ENCODE measurements at regions not wholly inside any gene's neighbourhood (a gene's known extent, or its start where the extent isn't known, plus 50 kb on each side); places are given as distances from the start of the nearest gene placed in this dataset.
"Not testable (repeated sequence)": the region's sequence is repeated elsewhere in the genome, so short reads cannot be mapped to it uniquely, and the experiment has no call there.

DNA sequence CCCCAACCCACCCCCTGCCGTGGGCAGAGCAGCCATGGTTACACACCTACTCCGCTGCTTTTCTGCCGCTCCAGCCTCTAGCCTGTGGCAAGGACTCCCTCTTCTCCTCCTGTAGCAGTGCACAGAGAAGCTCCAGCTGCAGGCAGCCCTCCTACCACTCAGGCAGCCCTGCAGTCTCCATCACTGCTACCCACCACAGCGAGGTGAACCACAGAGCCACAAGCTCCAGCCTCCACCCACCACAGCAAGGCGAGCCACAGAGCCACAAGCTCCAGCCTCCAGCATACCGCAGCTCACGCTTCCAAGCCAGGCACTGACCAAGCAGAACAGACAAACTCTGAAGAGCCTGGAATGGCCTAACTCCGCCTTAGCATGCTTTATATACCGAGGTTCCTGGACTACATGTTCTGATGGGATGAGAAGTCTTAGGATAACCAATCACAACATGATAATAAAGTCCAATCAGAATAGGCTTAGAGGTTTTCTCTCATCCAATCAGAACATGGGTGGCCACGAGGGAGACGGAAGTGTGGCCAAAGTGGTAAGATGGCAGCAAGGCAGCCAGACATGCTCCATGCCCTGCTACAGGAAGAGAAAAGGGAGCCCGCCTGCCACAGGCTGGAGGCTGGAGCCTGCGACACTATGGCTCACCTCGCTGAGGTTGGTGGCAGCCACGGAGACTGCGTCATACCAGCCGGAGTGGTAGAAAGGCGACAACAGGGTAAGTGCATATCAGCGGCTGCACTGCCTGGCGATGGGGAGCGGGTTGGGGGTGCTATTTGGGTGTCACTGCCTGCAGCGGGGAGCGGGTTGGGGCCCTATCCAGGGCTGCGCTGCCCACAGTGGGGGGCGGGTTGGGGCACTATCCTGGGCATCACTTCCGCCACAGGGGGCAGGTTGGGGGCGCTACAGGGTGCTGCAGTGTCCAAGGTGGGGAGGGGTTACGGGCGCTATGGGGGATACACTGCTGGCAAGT lies 75.8 kb upstream of the PCAT7 start:
- no peak for DNase-seq

DNA sequence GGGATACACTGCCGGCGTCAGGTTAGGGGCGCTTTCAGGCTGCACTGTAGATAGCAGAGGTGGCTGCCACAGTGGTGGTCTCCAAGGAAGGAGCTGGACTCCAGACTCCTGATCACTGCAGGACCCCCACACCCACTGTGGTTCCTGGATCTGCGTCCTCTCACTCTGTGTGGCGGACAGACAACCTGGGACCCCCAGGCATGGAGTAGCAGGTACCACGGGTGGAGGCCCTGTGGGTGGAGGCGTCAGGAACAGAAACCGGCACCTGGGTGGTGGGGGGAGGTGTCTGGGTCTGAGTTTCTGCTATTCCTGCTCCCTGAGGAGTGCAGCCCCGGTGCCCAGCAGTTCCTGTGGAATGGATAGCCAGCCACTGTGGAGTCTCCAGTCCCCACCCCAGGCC lies 75.1 kb upstream of the PCAT7 start:
- no peak for DNase-seq

DNA sequence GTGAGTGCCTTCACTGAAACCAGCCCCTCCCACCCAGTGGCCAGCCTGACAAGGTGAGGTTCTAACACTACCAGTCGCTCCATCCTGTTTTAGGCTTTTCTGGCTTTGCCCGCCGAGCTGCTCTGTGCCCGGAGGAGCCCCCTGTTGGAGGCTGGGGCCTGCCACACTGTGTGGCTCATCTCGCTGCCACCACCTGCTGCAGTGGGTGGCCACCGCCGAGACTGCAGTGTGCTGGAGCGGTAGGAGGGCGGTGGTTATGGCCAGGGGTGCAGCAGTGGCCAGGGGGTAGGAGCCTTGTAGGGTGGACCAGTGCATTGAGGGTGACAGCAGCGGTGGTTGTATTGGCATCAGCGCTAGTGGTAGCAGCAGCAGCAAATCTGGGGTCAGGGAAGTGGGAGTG lies 74.7 kb upstream of the PCAT7 start:
- DNase-seq, result no peak

DNA sequence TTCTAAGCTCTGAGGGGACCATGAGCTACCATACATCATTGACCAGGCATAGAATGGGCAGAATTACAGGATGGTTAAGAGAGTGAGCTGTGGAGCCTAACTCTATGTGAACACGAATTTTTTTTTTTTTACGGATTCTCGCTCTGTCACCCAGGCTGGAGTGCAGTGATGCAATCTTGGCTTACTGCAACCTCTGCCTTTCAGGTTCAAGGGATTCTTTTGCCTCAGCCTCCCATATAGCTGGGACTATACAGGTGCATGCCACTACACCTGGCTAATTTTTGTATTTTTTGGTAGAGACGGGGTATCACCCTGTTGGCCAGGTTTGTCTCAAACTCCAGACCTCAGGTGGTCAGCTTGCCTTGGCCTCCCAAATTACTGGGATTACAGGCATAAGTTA lies 72.8 kb upstream of the PCAT7 start:
- no peak for DNase-seq

DNA sequence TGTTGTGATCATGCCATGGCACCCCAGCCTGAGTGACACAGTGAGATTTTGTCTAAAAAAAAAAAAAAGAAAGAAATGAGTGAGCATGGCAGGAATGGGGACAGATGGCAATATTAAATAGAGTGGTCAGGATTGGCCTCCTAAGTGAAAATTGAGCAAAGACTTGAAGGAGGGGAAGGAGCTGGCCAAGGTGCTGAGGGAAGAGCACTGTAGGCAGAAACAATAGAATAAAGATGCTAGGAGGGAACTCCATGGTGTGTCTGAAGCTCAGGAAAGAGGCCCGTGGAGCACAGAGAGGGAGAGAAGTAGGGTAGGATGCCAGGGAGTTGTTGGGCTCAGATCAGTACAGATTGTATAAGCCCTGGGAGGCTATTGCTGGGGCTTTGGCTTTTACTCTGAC lies 64.4 kb upstream of the PCAT7 start:
- no peak for DNase-seq

DNA sequence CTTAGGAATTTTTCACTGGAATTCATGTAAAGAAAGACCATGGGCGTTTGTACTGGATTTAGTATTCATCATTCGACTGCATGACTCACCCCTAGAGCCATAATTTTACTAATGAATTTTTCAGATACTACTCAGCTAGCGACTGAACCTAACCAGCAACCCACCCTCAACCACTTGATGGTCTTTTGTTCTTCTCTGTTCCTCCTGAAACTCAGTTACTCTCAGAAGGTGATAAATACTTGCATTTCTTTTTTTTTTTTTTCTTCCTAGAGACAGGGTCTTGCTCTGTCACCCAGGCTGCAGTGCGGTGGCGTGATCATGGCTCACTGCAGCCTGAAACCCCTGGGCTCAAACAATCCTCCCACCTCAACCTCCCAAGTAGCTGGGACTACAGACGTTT lies 62.8 kb upstream of the PCAT7 start:
- DNase-seq, result not testable (repeated sequence)

DNA sequence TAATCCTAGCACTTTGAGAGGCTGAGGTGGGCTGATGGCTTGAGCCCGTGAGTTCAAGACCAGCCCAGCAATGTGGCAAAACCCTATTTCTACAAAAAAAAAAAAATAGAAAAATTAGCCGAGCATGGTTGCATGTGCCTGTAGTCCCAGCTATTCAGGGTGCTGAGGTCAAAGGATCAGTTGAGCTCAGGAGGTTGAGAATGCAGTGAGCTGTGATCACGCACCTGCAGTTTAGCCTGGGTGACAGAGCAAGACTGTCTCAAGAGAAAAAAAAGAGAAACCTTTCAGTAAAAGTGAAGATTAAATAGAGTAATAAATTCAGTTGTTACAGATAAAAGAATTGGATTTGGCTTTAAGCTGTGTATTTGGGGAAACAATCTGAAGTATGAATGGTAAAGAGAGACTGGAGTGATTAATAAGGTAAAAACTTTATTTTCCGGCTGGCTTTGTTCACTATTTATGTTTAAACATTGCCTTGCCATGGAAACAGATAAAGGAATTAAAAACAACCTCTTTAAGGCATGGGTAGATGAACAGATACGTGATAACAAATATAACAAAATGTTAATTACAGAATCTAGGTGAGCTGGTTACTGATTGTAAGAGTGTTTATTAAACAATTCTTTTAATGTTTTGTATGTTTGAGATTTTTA lies 56.0 kb upstream of the PCAT7 start:
- no peak for DNase-seq

DNA sequence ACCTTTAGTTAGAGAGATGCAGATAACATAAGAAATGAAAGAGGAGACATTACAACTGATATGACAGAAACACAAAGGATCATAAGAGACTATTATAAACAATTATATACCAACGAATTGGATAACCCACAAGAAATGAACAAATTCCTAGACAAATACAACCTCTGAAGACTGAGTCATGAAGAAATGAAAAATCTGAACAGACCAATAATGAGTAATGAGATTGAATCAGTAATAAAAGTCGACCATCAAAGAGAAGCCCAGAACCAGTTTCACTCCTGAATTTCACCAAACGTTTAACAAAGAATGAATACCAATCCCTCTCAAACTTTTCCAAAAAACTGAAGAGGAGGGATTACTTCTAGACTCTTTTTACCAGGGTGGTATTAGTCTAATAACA lies 50.5 kb upstream of the PCAT7 start:
- no peak for DNase-seq

Data from NCI-H1417 treated with DMSO at 0.1 percent for 48 hours (cell line).